ENCODE measurements at regions not wholly inside any gene's neighbourhood (a gene's known extent, or its start where the extent isn't known, plus 50 kb on each side); places are given as distances from the start of the nearest gene placed in this dataset.
A peak's percentile ranks its signal among the peaks of the same experiment; 100 is the strongest.

DNA sequence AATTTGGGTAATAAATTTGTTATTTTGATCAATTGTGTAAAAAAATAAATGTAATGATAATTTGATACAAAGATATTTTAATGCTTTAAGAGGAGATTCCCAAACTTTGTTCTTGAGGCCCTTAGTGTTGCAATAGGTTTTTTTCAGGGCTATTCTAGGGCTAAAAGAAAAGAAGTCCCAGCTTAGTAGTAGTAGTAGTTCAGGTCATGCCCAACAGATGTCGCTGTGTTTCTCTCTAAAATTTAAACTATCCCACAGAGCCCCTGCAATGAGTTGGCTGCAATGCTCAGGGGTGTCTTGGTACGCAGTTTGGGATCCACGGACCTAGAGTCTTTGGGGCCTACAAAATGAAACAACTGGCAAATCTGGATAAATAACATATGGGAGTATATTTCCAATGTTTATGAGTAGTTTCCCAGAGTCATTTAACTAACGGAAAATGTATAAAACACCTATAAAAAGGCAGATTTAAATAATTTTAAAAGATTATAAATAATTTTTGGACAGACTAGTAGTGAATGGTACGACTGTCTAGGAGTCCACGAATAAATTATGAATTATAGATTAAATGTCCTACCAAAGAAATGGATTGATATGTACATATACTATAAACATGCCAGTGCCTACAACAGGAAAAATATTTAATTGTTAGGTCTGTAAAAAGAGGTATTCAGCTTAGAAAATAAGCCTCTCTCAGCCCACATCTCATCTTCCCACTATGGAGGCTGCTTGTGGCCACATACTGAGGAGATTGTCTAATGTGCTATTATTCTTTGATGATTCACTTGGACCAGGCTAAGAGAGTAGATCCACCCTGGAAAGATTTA lies 228.5 kb upstream of the PMFBP1 start:
- Histone ChIP-seq H3F3A (ENCODE audit: insufficient read depth) (no peaks in the 10 kb centered on the region), H3K9me3 (ENCODE audit: insufficient read depth, low read length) (no peaks in the 10 kb centered on the region), H3K4me2 (ENCODE audit: low read depth, low read length, poor library complexity, severe bottlenecking) (no peak overlapping the region), H4K20me1 (ENCODE audit: low read depth, low read length) (no peaks in the 10 kb centered on the region), H3K9ac (ENCODE audit: low read length) (no peak overlapping the region), H2AFZ (ENCODE audit: low read depth, low read length, severe bottlenecking) (no peak overlapping the region), H3K4me3 (ENCODE audit: insufficient read depth, low read length, poor library complexity, severe bottlenecking) (no peak overlapping the region), H3K36me3 (ENCODE audit: low read length) (no peaks in the 10 kb centered on the region), H3K9me2 (replicated peaks; ENCODE audit: insufficient read depth, low read length) (no peaks in the 10 kb centered on the region), H3K79me2 (ENCODE audit: insufficient read depth, low read length) (no peaks in the 10 kb centered on the region), H3K27me3 (ENCODE audit: low read length) (no peaks in the 10 kb centered on the region), H3K27ac (ENCODE audit: low read depth, low read length) (no peak overlapping the region)
- TF ChIP-seq EZH2phosphoT487 (conservative IDR thresholded peaks at IDR 0.05; ENCODE audit: low read length) = no peak
- TF ChIP-seq, protein P1, sequence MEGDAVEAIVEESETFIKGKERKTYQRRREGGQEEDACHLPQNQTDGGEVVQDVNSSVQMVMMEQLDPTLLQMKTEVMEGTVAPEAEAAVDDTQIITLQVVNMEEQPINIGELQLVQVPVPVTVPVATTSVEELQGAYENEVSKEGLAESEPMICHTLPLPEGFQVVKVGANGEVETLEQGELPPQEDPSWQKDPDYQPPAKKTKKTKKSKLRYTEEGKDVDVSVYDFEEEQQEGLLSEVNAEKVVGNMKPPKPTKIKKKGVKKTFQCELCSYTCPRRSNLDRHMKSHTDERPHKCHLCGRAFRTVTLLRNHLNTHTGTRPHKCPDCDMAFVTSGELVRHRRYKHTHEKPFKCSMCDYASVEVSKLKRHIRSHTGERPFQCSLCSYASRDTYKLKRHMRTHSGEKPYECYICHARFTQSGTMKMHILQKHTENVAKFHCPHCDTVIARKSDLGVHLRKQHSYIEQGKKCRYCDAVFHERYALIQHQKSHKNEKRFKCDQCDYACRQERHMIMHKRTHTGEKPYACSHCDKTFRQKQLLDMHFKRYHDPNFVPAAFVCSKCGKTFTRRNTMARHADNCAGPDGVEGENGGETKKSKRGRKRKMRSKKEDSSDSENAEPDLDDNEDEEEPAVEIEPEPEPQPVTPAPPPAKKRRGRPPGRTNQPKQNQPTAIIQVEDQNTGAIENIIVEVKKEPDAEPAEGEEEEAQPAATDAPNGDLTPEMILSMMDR (IDR thresholded peaks at IDR 0.05; ENCODE audit: insufficient read depth, low read length, poor library complexity, severe bottlenecking) = peak; percentile 66

DNA sequence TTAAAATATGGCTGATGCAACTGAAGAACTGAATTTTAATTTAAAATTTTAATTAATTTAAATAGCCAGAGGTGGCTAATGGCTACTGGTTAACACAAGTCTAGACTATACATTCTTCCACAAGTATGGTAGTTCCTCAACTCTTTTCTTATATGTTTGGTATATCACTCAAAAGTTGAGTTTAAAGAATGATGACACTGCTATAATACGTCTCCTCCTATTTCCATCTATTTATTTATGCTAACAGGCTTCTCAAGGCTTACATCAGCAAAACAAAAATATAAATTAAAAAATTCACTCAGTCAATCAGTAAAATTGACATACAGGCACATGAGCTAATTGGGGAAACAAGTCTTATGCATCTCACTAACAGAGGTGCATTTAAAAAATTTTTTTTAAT lies 227.9 kb upstream of the PMFBP1 start:
- Histone ChIP-seq H3K9ac (ENCODE audit: low read length) (no peak overlapping the region), H3K27ac (ENCODE audit: low read depth, low read length) (no peak overlapping the region), H3K9me3 (ENCODE audit: insufficient read depth, low read length) (no peaks in the 10 kb centered on the region; the same call in 1 of the 2 replicates), H3K4me2 (ENCODE audit: low read depth, low read length, poor library complexity, severe bottlenecking) (no peak overlapping the region), H3K79me2 (ENCODE audit: insufficient read depth, low read length) (no peaks in the 10 kb centered on the region), H3K4me3 (ENCODE audit: insufficient read depth, low read length, poor library complexity, severe bottlenecking) (no peak overlapping the region), H4K20me1 (ENCODE audit: low read depth, low read length) (no peaks in the 10 kb centered on the region), H3K9me2 (replicated peaks; ENCODE audit: insufficient read depth, low read length) (no peaks in the 10 kb centered on the region), H2AFZ (ENCODE audit: low read depth, low read length, severe bottlenecking) (no peak overlapping the region), H3F3A (ENCODE audit: insufficient read depth) (no peaks in the 10 kb centered on the region), H3K36me3 (ENCODE audit: low read length) (0 out of 2 replicates have a peak, but pooled peaks cover 3% of the 10 kb centered on the region), H3K27me3 (ENCODE audit: low read length) (no peaks in the 10 kb centered on the region)
- TF ChIP-seq EZH2phosphoT487 (conservative IDR thresholded peaks at IDR 0.05; ENCODE audit: low read length) = no peak
- TF ChIP-seq, protein P1 (IDR thresholded peaks at IDR 0.05; ENCODE audit: insufficient read depth, low read length, poor library complexity, severe bottlenecking) = no peak

DNA sequence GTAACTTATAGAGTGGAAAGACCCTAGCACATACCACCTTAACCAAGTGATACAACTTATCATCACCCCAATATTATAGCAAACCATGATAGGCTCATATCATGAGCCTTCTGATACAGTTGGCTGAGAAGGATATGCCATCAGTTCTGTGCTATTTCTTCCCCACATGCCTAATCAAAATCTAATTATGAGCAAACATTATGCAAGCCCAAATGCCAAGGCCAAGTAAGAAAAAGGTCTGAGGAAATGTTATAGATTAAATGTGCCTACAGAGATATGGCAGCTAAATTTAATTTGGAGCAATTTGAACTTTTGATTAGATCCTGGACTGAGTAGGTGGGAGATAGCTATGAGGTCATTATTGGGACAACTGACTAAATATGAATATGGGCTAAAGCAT lies 225.9 kb upstream of the PMFBP1 start:
- Histone ChIP-seq H3K79me2 (ENCODE audit: insufficient read depth, low read length) (no peaks in the 10 kb centered on the region), H3K4me2 (ENCODE audit: low read depth, low read length, poor library complexity, severe bottlenecking) (no peak overlapping the region), H3F3A (ENCODE audit: insufficient read depth) (no peaks in the 10 kb centered on the region), H4K20me1 (ENCODE audit: low read depth, low read length) (no peaks in the 10 kb centered on the region), H3K36me3 (ENCODE audit: low read length) (0 out of 2 replicates have a peak, but pooled peaks cover 5% of the 10 kb centered on the region), H3K9me3 (ENCODE audit: insufficient read depth, low read length) (peaks cover 14% of the 10 kb centered on the region; the same call in 1 of the 2 replicates), H3K4me3 (ENCODE audit: insufficient read depth, low read length, poor library complexity, severe bottlenecking) (no peak overlapping the region), H3K9ac (ENCODE audit: low read length) (no peak overlapping the region), H3K9me2 (replicated peaks; ENCODE audit: insufficient read depth, low read length) (no peaks in the 10 kb centered on the region), H3K27me3 (ENCODE audit: low read length) (no peaks in the 10 kb centered on the region), H3K27ac (ENCODE audit: low read depth, low read length) (no peak overlapping the region), H2AFZ (ENCODE audit: low read depth, low read length, severe bottlenecking) (no peak overlapping the region)
- no peak for TF ChIP-seq EZH2phosphoT487 (conservative IDR thresholded peaks at IDR 0.05; ENCODE audit: low read length)
- TF ChIP-seq, protein P1 (IDR thresholded peaks at IDR 0.05; ENCODE audit: insufficient read depth, low read length, poor library complexity, severe bottlenecking) = no peak
